A673 (cell line): ENCODE measurements at regions not wholly inside any gene's neighbourhood (a gene's known extent, or its start where the extent isn't known, plus 50 kb on each side); places are given as distances from the start of the nearest gene placed in this dataset.

ENCODE experiments used
- BruUV-seq: library from RNA; stranded (reverse); fragments of 400-500 nt; replicated peaks from 2 replicates; lab custom pipeline; 2021; lab: Mats Ljungman, UMichigan
- CTCF ChIA-PET: fragments of 300-600 bp; sonication (Branson Sonifier 250); formaldehyde crosslinking; loops from one replicate; lab custom pipeline; 2022; ENCODE audit warnings: antibody characterized with exemption; lab: Charles Lee
- POLR2A ChIA-PET: fragments of 300-600 bp; sonication (Branson Sonifier 250); formaldehyde crosslinking; loops from one replicate; lab custom pipeline; 2022; ENCODE audit warnings: antibody characterized with exemption; ENCODE audit not compliant: low non-redundant PET; lab: Charles Lee
- DNase-seq: peaks from one replicate; pipeline ENCODE4 v3.0.0-alpha.2; 2015; ENCODE audit warnings: low spot score
- H3K27ac ChIP-seq: fragments of 200-600 bp; sonication (generic); 2 replicates; pipeline ENCODE4 v1.5.1; 2016; ENCODE audit warnings: mixed run types, low read depth, mild to moderate bottlenecking, mixed read lengths, antibody characterized with exemption, low read length; ENCODE audit not compliant: poor library complexity, severe bottlenecking
- H3K27me3 ChIP-seq: fragments of 200-600 bp; sonication (generic); replicated peaks from 2 replicates; pipeline ENCODE4 v1.6.1; 2017; ENCODE audit warnings: mixed run types, low read depth, mild to moderate bottlenecking, mixed read lengths, antibody characterized with exemption, low read length; ENCODE audit not compliant: insufficient read depth, poor library complexity
- H3K36me3 ChIP-seq: fragments of 200-600 bp; sonication (generic); 2 replicates; pipeline ENCODE4 v1.6.1; 2016; ENCODE audit warnings: mixed run types, mild to moderate bottlenecking, mixed read lengths, antibody characterized with exemption, low read length; ENCODE audit not compliant: insufficient read depth, poor library complexity, severe bottlenecking
- H3K4me1 ChIP-seq: fragments of 200-600 bp; sonication (generic); 2 replicates; pipeline ENCODE4 v1.6.1; 2017; ENCODE audit warnings: mixed run types, mild to moderate bottlenecking, mixed read lengths, antibody characterized with exemption, low read length; ENCODE audit not compliant: insufficient read depth, poor library complexity, severe bottlenecking
- H3K4me3 ChIP-seq: fragments of 200-600 bp; sonication (generic); 2 replicates; pipeline ENCODE4 v1.5.1; 2016; ENCODE audit warnings: low read depth, mixed run types, mild to moderate bottlenecking, mixed read lengths, low read length; ENCODE audit not compliant: poor library complexity, severe bottlenecking
- H3K9me3 ChIP-seq: fragments of 200-600 bp; sonication (generic); 2 replicates; pipeline ENCODE4 v1.6.1; 2016; ENCODE audit warnings: mixed run types, low read depth, mild to moderate bottlenecking, mixed read lengths, antibody characterized with exemption, low read length; ENCODE audit not compliant: poor library complexity, severe bottlenecking
- CTCF ChIP-seq: fragments of 300-800, 200-600 bp; sonication (generic); conservative IDR thresholded peaks from 2 replicates; pipeline ENCODE4 v1.5.1; 2017; ENCODE audit warnings: low read depth, mild to moderate bottlenecking, antibody characterized with exemption, low read length, moderate library complexity, mixed read lengths
- EZH2 ChIP-seq: fragments of 200-600 bp; sonication (generic); IDR thresholded peaks from 2 replicates; pipeline ENCODE4 v1.6.1; 2017; ENCODE audit warnings: borderline replicate concordance, low read depth, mild to moderate bottlenecking, mixed read lengths, antibody characterized with exemption, low read length; ENCODE audit not compliant: poor library complexity, severe bottlenecking
- intact Hi-C: fragments of 100-400 bp; cut with micrococcal nuclease; formaldehyde crosslinking; loops from one replicate; pipeline ENCODE4 v1.10.0; 2022; ENCODE audit not compliant: unreplicated experiment

- TF ChIP-seq CTCF: no peak
- TF ChIP-seq EZH2: no peak
- intact Hi-C loops: no loop called here
- H3K27ac ChIP-seq: peak overlapping the region; percentile 84
- H3K27me3 ChIP-seq: no peaks in the 10 kb centered on the region
- peak; percentile 73 for DNase-seq
- no peaks in the 10 kb centered on the region for H3K36me3 ChIP-seq
- H3K9me3 ChIP-seq: no peaks in the 10 kb centered on the region
- BruUV-seq: no TSS peak
- no peak overlapping the region for H3K4me3 ChIP-seq
- peaks cover 95% of the 10 kb centered on the region for H3K4me1 ChIP-seq
- CTCF ChIA-PET: no interaction called here
- POLR2A ChIA-PET: interaction anchor here (0.5 to 0.6 kb wide), 2 partner anchors 138 to 198 kb away, joined by 3 to 10 read pairs; no protein-coding TSS in a partner anchor
These were observed 755.2 kb downstream of the NR2F2 start for GRCh38 chr15:97085731-97086130.

- Histone ChIP-seq H3K4me1 (peaks cover 95% of the 10 kb centered on the region), H3K36me3 (no peaks in the 10 kb centered on the region), H3K4me3 (no peak overlapping the region), H3K27ac (peak overlapping the region; percentile 84), H3K9me3 (no peaks in the 10 kb centered on the region), H3K27me3 (no peaks in the 10 kb centered on the region)
- no peak for TF ChIP-seq CTCF
- TF ChIP-seq EZH2: no peak
- intact Hi-C loops: no loop called here
- CTCF ChIA-PET: no interaction called here
- BruUV-seq: no TSS peak
- DNase-seq: no peak
- POLR2A ChIA-PET: no interaction called here
These were observed 756.7 kb downstream of the NR2F2 start for GRCh38 chr15:97087006-97087741.

- no peaks in the 10 kb centered on the region for H3K36me3 ChIP-seq
- H3K27ac ChIP-seq: peak overlapping the region; percentile 85
- no peak for DNase-seq
- H3K27me3 ChIP-seq: no peaks in the 10 kb centered on the region
- peaks cover 78% of the 10 kb centered on the region for H3K4me1 ChIP-seq
- POLR2A ChIA-PET: no interaction called here
- intact Hi-C loops: loop anchor here (5.0 kb wide), 1 partner anchor 141 kb away; no protein-coding TSS in a partner anchor
- BruUV-seq: no TSS peak
- no peak for TF ChIP-seq EZH2
- no peak for TF ChIP-seq CTCF
- no peaks in the 10 kb centered on the region for H3K9me3 ChIP-seq
- CTCF ChIA-PET: no interaction called here
- no peak overlapping the region for H3K4me3 ChIP-seq
These were observed 760.6 kb downstream of the NR2F2 start for GRCh38 chr15:97091093-97091492.
